Activated T-helper 1 cell treated with anti-CD3 and anti-CD28 coated beads, Interleukin-12 subunit alpha, Interleukin-12 subunit beta, Interleukin-2, Interleukin-4 antibody, amounts not matched to agents 30 ng/mL and 10 ng/mL and 1 ng/mL, durations not matched to agents 14 hours and 24 hours and 36 hours (primary cell): ENCODE measurements at regions not wholly inside any gene's neighbourhood (a gene's known extent, or its start where the extent isn't known, plus 50 kb on each side); places are given as distances from the start of the nearest gene placed in this dataset.

Source experiments
- DNase-seq: peaks from one replicate; pipeline ENCODE4 v3.0.0; 2021; ENCODE audit warnings: low spot score
- H3K27ac Mint-ChIP-seq: one replicate; pipeline ENCODE4 v1.8.0; 2021; ENCODE audit warnings: mild to moderate bottlenecking, mixed read lengths
- H3K27me3 Mint-ChIP-seq: one replicate; pipeline ENCODE4 v1.8.0; 2022; ENCODE audit warnings: mild to moderate bottlenecking, moderate library complexity, mixed read lengths; ENCODE audit not compliant: insufficient read depth
- H3K36me3 Mint-ChIP-seq: one replicate; pipeline ENCODE4 v1.8.0; 2021; ENCODE audit warnings: low read depth, mixed read lengths
- H3K4me1 Mint-ChIP-seq: one replicate; pipeline ENCODE4 v1.8.0; 2021; ENCODE audit warnings: low read depth, mixed read lengths
- H3K4me3 Mint-ChIP-seq: one replicate; pipeline ENCODE4 v1.8.0; 2021; ENCODE audit warnings: mild to moderate bottlenecking, moderate library complexity, mixed read lengths
- H3K9me3 Mint-ChIP-seq: one replicate; pipeline ENCODE4 v1.8.0; 2021; ENCODE audit warnings: mixed read lengths
- intact Hi-C: fragments of 100-400 bp; cut with micrococcal nuclease; formaldehyde crosslinking; loops from one replicate; pipeline ENCODE4 v1.15.1; 2024

DNA sequence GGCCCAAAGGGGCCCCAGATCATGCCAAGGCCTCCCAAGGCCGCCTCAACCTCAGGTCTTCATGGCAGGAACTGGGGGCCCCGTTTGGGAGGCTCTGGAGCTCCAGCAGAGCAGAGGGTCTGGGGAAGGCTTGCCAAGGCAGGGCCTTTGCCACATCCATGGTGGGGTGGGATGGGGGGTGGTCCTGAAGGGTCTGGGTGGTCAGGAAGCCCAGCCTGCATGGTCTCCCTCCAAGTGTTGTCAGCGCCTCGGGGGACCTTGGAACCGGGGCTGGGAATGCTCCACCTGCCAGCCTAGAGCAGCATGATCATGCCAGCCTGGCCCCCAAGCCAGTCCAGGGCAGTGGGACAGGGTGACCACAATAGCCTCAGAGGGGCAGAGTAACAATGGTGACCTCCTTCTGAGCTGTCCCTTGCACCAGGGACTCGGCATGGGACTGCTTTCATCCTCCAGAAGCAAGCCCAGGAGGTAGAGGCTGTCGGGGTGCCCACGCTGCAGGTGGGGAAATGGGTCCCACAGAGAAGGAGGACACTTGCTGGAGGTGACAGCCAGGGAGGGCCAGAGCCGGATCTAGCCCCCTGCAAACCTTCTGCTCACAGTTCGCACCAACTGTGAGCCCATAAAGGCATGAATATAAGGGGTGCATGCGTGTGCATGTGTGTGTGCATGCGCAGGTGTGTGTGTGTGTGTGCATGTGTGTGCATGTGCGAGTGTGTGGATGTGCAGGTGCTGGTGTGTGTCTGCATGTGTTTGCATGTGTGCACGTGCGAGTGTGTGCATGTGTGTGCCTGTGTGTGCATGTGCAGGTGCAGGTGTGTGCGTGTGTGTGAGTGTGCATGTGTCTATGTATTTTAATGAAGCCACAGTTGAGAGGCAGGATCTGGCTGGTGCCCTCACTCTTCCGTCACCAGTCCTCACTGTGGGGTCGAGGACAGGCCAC lies 63.8 kb downstream of the MYEOV start:
- Mint-ChIP-seq H3K9me3 (no peaks in the 10 kb centered on the region), H3K27me3 (peaks cover 3% of the 10 kb centered on the region), H3K4me3 (no peak overlapping the region), H3K4me1 (peaks cover 4% of the 10 kb centered on the region), H3K27ac (no peak overlapping the region), H3K36me3 (no peaks in the 10 kb centered on the region)
- intact Hi-C loops = no loop called here
- DNase-seq = no peak

DNA sequence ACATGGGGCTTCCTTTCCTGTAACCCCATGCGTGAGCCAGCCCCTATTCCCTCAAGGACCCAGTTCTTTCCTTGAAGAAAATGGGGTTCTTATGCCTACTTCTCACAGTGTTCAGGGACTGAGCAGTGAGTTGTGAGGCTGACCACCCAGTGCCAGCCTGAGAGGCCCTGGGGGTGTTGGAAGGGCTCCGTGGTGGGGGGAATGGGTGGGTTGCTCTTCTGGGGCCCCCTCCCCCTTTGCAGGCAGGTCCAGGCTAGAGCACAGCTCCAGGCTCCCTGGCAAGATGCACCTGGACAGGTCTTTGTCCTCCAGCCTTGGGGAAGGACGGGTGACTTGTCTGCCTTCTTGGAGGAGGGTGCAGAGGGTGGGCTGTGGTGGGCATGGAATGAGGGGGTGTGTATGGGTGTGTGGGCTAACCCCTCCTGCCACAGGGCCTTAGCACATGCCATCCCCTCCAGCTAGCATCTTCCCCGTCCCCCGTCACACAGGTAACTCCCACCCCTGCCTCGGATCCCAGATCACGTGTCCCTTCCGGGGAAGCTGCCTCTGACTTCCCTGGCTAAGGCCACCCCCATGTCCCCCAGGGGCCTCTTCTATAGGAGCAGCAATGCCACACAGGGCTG lies 64.6 kb downstream of the MYEOV start:
- Mint-ChIP-seq H3K4me3 (no peak overlapping the region), H3K9me3 (no peaks in the 10 kb centered on the region), H3K4me1 (no peaks in the 10 kb centered on the region), H3K27me3 (peaks cover 3% of the 10 kb centered on the region), H3K36me3 (no peaks in the 10 kb centered on the region), H3K27ac (no peak overlapping the region)
- intact Hi-C loops = loop anchor here (1.0 kb wide), 1 partner anchor 19 kb away; no protein-coding TSS in a partner anchor
- DNase-seq = no peak

DNA sequence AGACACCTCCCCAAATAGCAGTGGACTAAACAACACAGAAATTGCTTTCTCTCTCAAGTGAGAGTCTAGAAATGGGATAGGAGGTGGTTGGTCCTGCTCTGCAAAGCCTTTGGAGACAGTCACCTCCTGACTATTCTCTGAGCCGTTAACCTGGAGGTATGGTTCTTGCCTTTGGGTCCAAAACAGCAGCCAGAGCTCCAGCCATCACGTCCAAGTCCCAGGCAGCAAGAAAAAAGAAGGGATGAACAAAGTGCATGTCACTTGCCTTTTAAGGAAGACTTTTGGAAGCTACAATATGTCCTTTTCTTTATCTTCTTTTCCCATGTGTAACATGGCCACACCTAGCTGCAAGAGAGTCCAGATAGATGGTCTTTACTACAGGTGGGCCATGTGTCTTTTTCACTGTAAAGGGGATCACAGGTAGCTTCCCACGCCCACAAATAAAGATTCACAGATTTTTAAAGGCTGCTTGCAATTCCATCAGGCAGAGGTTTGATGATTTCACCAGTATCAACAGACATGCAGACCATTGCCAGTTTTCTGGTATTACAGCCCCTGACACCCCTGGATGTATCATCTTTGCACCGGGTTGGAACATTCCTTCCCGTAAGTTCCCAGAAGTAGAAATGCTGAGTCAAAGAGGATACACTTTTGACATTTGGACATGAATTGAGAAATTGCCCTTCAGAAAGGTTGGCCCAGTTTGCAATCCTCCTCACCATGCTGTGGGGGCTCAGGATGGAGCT lies 66.0 kb downstream of the MYEOV start:
- intact Hi-C loops = loop anchor here (1.0 kb wide), 1 partner anchor 17 kb away; no protein-coding TSS in a partner anchor
- H3K27ac Mint-ChIP-seq = no peak overlapping the region
- DNase-seq = no peak
- no peaks in the 10 kb centered on the region for H3K9me3 Mint-ChIP-seq
- H3K4me3 Mint-ChIP-seq = no peak overlapping the region
- H3K4me1 Mint-ChIP-seq = no peaks in the 10 kb centered on the region
- H3K36me3 Mint-ChIP-seq = no peaks in the 10 kb centered on the region
- peaks cover 3% of the 10 kb centered on the region for H3K27me3 Mint-ChIP-seq

DNA sequence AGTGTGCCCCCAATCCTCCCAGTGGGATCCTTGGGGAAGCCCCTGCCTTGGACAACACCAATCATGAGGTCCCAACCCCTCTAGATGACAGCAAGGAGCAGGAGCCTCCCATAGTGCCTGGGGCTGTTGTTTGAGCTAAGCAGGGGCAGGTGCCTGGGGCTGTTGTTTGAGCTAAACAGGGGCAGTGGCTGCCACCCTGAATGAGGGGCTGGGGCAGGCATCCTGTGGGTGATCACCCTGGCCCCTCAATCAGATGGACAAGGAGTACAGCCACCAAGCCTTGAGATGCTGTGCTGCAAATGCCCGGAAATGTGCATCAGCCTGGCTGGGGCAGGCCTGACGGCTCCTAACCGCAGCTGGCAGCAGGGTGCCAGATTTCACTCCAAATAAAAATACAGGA lies 66.7 kb downstream of the MYEOV start:
- Mint-ChIP-seq H3K36me3 (no peaks in the 10 kb centered on the region), H3K4me1 (no peaks in the 10 kb centered on the region), H3K27ac (no peak overlapping the region), H3K27me3 (peaks cover 6% of the 10 kb centered on the region), H3K9me3 (no peaks in the 10 kb centered on the region), H3K4me3 (no peak overlapping the region)
- intact Hi-C loops = no loop called here
- DNase-seq = no peak

DNA sequence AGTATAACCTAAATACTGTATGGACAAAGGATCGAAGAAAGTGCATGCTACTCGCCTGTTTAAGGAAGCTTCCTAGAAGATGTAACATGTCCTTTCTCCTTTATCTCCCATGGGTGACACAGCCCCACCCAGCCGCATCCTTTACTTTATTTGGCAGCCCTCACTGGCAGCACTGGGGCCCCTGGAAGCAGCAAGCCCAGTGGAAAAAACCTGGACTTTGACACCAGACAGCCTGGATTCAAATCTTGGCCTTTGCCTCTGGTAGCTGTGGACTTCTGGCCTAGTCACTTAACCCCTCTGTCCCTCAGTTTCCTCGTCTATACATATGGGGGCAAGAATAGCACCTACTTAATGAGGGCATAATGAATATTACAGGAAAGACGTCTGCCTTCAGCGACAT lies 67.1 kb downstream of the MYEOV start:
- intact Hi-C loops = no loop called here
- no peak overlapping the region for H3K4me3 Mint-ChIP-seq
- H3K27ac Mint-ChIP-seq = no peak overlapping the region
- peaks cover 9% of the 10 kb centered on the region for H3K27me3 Mint-ChIP-seq
- H3K36me3 Mint-ChIP-seq = no peaks in the 10 kb centered on the region
- H3K4me1 Mint-ChIP-seq = no peaks in the 10 kb centered on the region
- DNase-seq = no peak
- H3K9me3 Mint-ChIP-seq = no peaks in the 10 kb centered on the region

DNA sequence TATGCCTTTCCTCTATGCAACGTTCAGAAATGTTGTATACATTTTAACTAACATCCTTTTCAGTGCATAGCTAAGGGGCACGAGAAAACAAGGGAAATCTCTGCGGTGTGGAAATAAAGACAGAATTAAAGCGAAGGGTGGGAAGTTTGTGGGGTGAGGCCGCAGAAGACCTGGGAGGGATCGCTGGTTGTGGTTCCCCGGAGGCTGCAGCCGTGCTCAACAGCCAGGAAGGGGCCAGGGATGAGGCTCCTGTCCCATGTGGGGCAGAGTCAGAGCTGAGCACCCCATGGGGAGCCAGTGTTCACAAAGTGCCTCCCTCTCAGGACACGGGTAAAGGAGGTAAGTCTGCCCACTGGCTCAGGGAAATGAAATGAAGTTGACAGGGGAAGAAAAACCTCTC lies 67.5 kb downstream of the MYEOV start:
- DNase-seq = no peak
- intact Hi-C loops = no loop called here
- Mint-ChIP-seq H3K36me3 (no peaks in the 10 kb centered on the region), H3K9me3 (no peaks in the 10 kb centered on the region), H3K4me3 (no peak overlapping the region), H3K4me1 (no peaks in the 10 kb centered on the region), H3K27ac (no peak overlapping the region), H3K27me3 (peaks cover 9% of the 10 kb centered on the region)

DNA sequence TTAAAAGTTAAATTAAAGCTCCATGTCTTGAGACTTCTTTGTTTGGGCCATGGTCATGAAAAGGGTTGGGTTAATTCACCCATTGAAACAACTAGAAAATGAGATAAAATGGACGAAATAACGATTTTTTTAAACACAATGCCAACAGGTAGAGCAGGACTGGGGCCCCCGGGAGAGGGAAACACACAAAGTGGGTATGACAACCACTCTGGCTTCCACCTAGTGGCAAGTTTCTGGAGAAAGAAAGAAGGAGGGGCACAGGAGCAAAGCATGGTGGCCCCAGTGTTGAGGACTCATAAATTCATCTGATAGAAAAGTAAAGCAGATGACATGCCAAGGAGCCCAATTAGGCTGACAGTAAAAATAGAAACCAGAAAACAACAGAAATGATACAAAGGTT lies 68.4 kb downstream of the MYEOV start:
- Mint-ChIP-seq H3K36me3 (no peaks in the 10 kb centered on the region), H3K27me3 (peaks cover 9% of the 10 kb centered on the region), H3K4me1 (no peaks in the 10 kb centered on the region), H3K4me3 (no peak overlapping the region), H3K27ac (no peak overlapping the region), H3K9me3 (no peaks in the 10 kb centered on the region)
- intact Hi-C loops = no loop called here
- no peak for DNase-seq

DNA sequence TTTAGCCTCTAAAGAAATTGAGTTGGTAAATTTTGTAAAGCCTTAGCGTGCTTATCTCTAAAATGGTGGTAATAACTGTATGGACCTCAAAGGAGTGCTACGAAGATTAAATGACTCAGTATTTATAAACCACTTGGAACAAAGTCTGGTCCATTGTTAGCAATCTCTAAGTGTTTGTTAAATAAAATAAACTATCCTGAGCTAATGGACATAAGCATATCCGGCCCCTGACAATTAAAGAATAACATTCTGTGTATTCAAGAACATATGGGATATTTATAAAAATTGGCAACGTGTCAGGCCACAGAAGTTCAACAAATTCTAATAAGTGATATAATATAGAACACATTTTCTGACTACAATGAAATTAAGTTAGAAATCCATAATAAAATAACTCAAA lies 71.0 kb downstream of the MYEOV start:
- intact Hi-C loops = no loop called here
- no peaks in the 10 kb centered on the region for H3K9me3 Mint-ChIP-seq
- peaks cover 7% of the 10 kb centered on the region for H3K4me1 Mint-ChIP-seq
- H3K27ac Mint-ChIP-seq = no peak overlapping the region
- H3K4me3 Mint-ChIP-seq = no peak overlapping the region
- peaks cover 9% of the 10 kb centered on the region for H3K27me3 Mint-ChIP-seq
- no peak for DNase-seq
- H3K36me3 Mint-ChIP-seq = no peaks in the 10 kb centered on the region

DNA sequence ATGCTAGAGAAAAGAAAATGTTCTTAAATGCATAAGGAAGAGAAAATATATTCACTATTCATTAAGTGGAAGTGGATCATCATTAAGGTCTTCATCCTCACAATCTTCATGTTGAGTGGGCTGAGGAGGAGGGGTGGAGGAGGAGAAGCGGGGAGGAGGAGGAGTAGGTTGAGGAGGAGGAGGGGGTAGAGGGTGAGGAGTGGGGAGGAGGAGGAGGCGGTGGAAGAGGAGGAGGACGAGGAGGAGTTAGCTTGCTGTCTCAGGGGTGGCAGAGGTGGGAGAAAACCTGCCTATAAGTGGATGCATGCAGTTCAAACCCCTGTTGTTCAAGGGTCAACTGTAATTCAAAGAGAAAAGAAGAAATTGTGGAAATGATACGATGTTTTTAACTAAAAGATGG lies 71.6 kb downstream of the MYEOV start:
- no peak for DNase-seq
- Mint-ChIP-seq H3K27me3 (peaks cover 9% of the 10 kb centered on the region), H3K4me3 (no peak overlapping the region), H3K9me3 (no peaks in the 10 kb centered on the region), H3K4me1 (peaks cover 7% of the 10 kb centered on the region), H3K27ac (no peak overlapping the region), H3K36me3 (no peaks in the 10 kb centered on the region)
- intact Hi-C loops = no loop called here

DNA sequence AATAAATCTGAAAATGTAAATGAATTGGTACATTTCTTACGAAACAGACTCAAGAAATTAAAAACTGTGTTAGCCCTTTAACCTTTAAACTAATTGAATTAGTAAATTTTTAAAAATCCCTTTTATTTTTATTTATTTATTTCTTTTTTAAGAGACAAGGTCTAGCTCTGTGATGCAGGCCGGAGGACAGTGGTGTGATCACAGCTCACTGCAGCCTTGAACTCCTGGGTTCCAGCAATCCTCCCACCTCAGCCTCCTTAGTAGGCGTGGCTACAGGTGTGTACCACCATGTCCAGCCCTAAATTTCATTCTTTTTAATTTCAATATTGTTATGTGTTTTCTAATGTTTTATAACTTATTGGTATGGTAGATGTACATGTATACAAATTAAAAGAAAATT lies 72.6 kb downstream of the MYEOV start:
- Mint-ChIP-seq H3K4me3 (no peak overlapping the region), H3K36me3 (no peaks in the 10 kb centered on the region), H3K27ac (no peak overlapping the region), H3K4me1 (peaks cover 7% of the 10 kb centered on the region), H3K9me3 (no peaks in the 10 kb centered on the region), H3K27me3 (peaks cover 9% of the 10 kb centered on the region)
- no peak for DNase-seq
- intact Hi-C loops = no loop called here

DNA sequence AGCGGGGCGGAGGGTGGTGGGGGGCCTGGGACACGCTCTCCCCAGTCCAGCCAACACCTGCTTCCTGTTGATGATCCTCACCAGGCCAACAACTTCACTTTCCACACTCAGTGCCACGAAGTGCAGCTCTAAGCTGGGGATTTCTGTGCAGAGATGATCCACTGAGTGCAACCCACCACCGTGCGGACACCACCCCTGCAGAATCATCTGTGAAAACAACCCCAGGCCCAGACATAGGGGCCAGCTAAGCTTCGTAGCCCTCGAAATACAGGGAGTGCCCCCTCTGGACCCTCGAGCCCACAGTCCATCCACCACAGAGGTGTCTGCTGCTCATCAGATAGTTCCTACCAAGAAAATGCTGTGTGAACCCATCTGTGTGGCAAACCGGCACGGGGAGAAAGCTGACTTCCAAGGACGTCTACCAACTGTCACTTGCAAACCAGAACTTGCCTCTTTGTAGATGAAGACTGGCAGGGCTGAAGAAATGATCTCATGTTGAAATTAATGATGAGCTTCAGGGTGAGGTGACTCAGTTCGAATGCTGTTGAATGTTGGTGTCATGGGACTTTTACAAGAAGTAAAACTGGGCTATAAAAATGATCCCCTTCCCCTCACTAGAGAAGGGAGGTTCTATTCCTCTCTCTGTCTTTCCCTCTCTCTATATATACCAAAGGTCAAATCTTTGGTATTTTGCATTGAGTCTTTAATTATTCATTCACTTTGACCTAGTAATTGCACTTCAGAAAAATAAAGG lies 73.4 kb downstream of the MYEOV start:
- no peaks in the 10 kb centered on the region for H3K36me3 Mint-ChIP-seq
- intact Hi-C loops = no loop called here
- no peak for DNase-seq
- no peak overlapping the region for H3K4me3 Mint-ChIP-seq
- no peaks in the 10 kb centered on the region for H3K9me3 Mint-ChIP-seq
- H3K27ac Mint-ChIP-seq = no peak overlapping the region
- peaks cover 7% of the 10 kb centered on the region for H3K27me3 Mint-ChIP-seq
- H3K4me1 Mint-ChIP-seq = peaks cover 7% of the 10 kb centered on the region

DNA sequence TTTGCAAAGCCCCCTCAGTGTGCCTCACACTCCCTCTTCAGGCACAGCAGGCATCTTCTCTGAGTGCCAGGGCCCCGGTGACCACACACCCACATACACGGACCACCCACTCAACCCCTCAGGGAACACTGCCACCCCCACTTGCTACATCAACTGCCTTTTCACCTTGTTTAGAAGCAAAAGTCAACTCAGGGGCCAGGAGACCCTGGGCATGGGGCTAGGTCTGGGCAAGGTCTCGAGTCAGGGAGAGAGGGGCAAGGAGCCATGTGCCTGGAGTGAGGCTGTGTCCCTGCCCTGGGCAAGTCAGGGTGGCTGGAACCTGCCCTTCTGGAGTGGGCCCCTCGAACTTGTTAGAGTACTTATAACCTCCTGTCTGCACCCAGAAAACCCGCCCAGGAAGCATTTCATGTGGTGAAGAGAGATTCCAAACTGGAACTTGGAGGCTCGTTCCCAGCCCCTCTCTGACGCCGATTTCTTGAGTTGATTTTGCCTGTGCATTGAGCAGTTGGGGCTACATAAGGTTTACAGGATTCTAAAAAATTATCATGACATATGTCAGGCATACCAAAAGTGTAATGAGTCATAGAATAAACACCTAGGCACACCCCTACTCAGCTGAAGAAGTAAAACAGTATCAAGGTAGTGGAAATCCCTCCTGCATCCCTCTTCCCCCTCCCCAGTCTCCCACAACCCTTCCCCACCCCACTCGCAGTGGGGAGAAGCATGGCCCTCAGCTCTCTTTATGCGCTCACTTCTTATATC lies 74.3 kb downstream of the MYEOV start:
- H3K27me3 Mint-ChIP-seq = peaks cover 6% of the 10 kb centered on the region
- H3K4me1 Mint-ChIP-seq = peaks cover 7% of the 10 kb centered on the region
- intact Hi-C loops = no loop called here
- H3K9me3 Mint-ChIP-seq = no peaks in the 10 kb centered on the region
- H3K27ac Mint-ChIP-seq = no peak overlapping the region
- no peaks in the 10 kb centered on the region for H3K36me3 Mint-ChIP-seq
- DNase-seq = no peak
- H3K4me3 Mint-ChIP-seq = no peak overlapping the region
